GM23338 (cell line): ENCODE measurements at regions not wholly inside any gene's neighbourhood (a gene's known extent, or its start where the extent isn't known, plus 50 kb on each side); places are given as distances from the start of the nearest gene placed in this dataset.
A peak's percentile ranks its signal among the peaks of the same experiment; 100 is the strongest.

Source experiments
- ATAC-seq: fragments of 200-7000 bp; cut with Tn5 transposase; 3 replicates; pipeline ENCODE4 v1.9.1; 2020
- DNase-seq: peaks from one replicate; pipeline ENCODE4 v3.0.0-alpha.2; 2015; ENCODE audit warnings: low spot score
- H2AFZ ChIP-seq: fragments of 200-600 bp; sonication (generic); 2 replicates; pipeline ENCODE4 v1.8.0; 2016; ENCODE audit warnings: antibody characterized with exemption, mild to moderate bottlenecking, moderate library complexity
- H3F3A ChIP-seq: fragments of 200-600 bp; sonication (generic); replicated peaks from 2 replicates; pipeline ENCODE4 v1.8.0; 2017; ENCODE audit warnings: antibody characterized with exemption, mixed run types, low read depth
- H3K27ac ChIP-seq: fragments of 200-600 bp; sonication (generic); 2 replicates; pipeline ENCODE4 v1.6.1; 2016; ENCODE audit warnings: low read depth
- H3K27me3 ChIP-seq: fragments of 200-600 bp; sonication (generic); 2 replicates; pipeline ENCODE4 v1.8.0; 2016; ENCODE audit warnings: mild to moderate bottlenecking, mixed run types, moderate library complexity; ENCODE audit not compliant: insufficient read depth
- H3K36me3 ChIP-seq: fragments of 200-600 bp; sonication (generic); 2 replicates; pipeline ENCODE4 v1.8.0; 2016; ENCODE audit warnings: mild to moderate bottlenecking; ENCODE audit not compliant: insufficient read depth
- H3K4me1 ChIP-seq: fragments of 200-600 bp; sonication (generic); 2 replicates; pipeline ENCODE4 v1.8.0; 2016; ENCODE audit warnings: mild to moderate bottlenecking, moderate library complexity; ENCODE audit not compliant: insufficient read depth
- H3K4me2 ChIP-seq: fragments of 200-600 bp; sonication (generic); 2 replicates; pipeline ENCODE4 v1.7.1; 2017; ENCODE audit warnings: mixed run types
- H3K4me3 ChIP-seq: fragments of 200-600 bp; sonication (generic); 2 replicates; pipeline ENCODE4 v1.6.1; 2016; ENCODE audit warnings: mixed run types
- H3K79me2 ChIP-seq: fragments of 200-600 bp; sonication (generic); replicated peaks from 2 replicates; pipeline ENCODE4 v1.8.0; 2017; ENCODE audit warnings: mild to moderate bottlenecking; ENCODE audit not compliant: insufficient read depth
- H3K9me2 ChIP-seq: fragments of 200-600 bp; sonication (generic); 2 replicates; pipeline ENCODE4 v1.8.0; 2017; ENCODE audit not compliant: insufficient read depth
- H4K20me1 ChIP-seq: fragments of 200-600 bp; sonication (generic); replicated peaks from 2 replicates; pipeline ENCODE4 v1.8.0; 2017; ENCODE audit warnings: mild to moderate bottlenecking; ENCODE audit not compliant: insufficient read depth
- H3K27ac Mint-ChIP-seq: 2 replicates; pipeline ENCODE4 v1.8.0; 2020; ENCODE audit warnings: inconsistent platforms, mild to moderate bottlenecking, moderate library complexity, mixed read lengths
- H3K27me3 Mint-ChIP-seq: 3 replicates; pipeline ENCODE4 v1.8.0; 2022; ENCODE audit warnings: low read depth, mild to moderate bottlenecking, moderate library complexity, mixed read lengths, inconsistent platforms; ENCODE audit not compliant: insufficient read depth, poor library complexity
- H3K36me3 Mint-ChIP-seq: 3 replicates; pipeline ENCODE4 v1.8.0; 2021; ENCODE audit warnings: low read depth, mild to moderate bottlenecking, inconsistent platforms, moderate library complexity, mixed read lengths
- H3K4me1 Mint-ChIP-seq: 3 replicates; pipeline ENCODE4 v1.8.0; 2020; ENCODE audit warnings: mild to moderate bottlenecking, inconsistent platforms, mixed read lengths
- H3K4me3 Mint-ChIP-seq: 3 replicates; pipeline ENCODE4 v1.8.0; 2021; ENCODE audit warnings: moderate library complexity, mild to moderate bottlenecking, inconsistent platforms, mixed read lengths
- H3K9me3 Mint-ChIP-seq: 3 replicates; pipeline ENCODE4 v1.8.0; 2020; ENCODE audit warnings: moderate library complexity, mild to moderate bottlenecking, inconsistent platforms, mixed read lengths
- CREB1 ChIP-seq: fragments of 250-450 bp; sonication (Bioruptor Pico); IDR thresholded peaks from 2 replicates; pipeline ENCODE4 v1.5.0; 2020; ENCODE audit warnings: low read depth, mild to moderate bottlenecking, moderate library complexity
- ETS1 ChIP-seq: IDR thresholded peaks from 2 replicates; pipeline ENCODE4 v1.6.1; 2016; ENCODE audit warnings: antibody characterized with exemption
- EZH2 ChIP-seq: fragments of 200-600 bp; sonication (generic); IDR thresholded peaks from one replicate; pipeline ENCODE4 v1.8.0; 2017; ENCODE audit warnings: antibody characterized with exemption, mild to moderate bottlenecking, low read depth; ENCODE audit not compliant: unreplicated experiment
- EZH2phosphoT487 ChIP-seq: fragments of 200-600 bp; sonication (generic); IDR thresholded peaks from one replicate; pipeline ENCODE4 v1.8.1; 2018; ENCODE audit warnings: antibody characterized with exemption; ENCODE audit not compliant: unreplicated experiment
- NANOG ChIP-seq: IDR thresholded peaks from 2 replicates; pipeline ENCODE4 v1.6.1; 2016; ENCODE audit warnings: antibody characterized with exemption, borderline replicate concordance
- POLR2AphosphoS5 ChIP-seq: IDR thresholded peaks from 2 replicates; pipeline ENCODE4 v1.6.1; 2016; ENCODE audit warnings: antibody characterized with exemption, low read depth
- REST ChIP-seq: IDR thresholded peaks from one replicate; pipeline ENCODE4 v1.6.1; 2018; ENCODE audit warnings: antibody characterized with exemption; ENCODE audit not compliant: unreplicated experiment
- STAT1 ChIP-seq: IDR thresholded peaks from one replicate; pipeline ENCODE4 v1.6.1; 2016; ENCODE audit warnings: antibody characterized with exemption; ENCODE audit not compliant: unreplicated experiment
- ZNF114 ChIP-seq: fragments of 250-450 bp; sonication (Bioruptor Pico); IDR thresholded peaks from 2 replicates; pipeline ENCODE4 v1.5.0; 2020; ENCODE audit warnings: mild to moderate bottlenecking, moderate library complexity
- ZNF331 ChIP-seq: fragments of 250-450 bp; sonication (Bioruptor Pico); IDR thresholded peaks from 2 replicates; pipeline ENCODE4 v1.5.0; 2020; ENCODE audit warnings: low read depth, mild to moderate bottlenecking, moderate library complexity
- TF ChIP-seq, protein P1 (sequence below): fragments of 250-450 bp; sonication (Bioruptor Pico); IDR thresholded peaks from 2 replicates; pipeline ENCODE4 v1.5.0; 2020; ENCODE audit warnings: mild to moderate bottlenecking, moderate library complexity

GRCh38 chr2:45281311-45281710, 272.1 kb upstream of the SIX2 start:
- peaks cover 2% of the 10 kb centered on the region; the same call in 1 of the 3 replicates for H3K9me3 Mint-ChIP-seq
- H3K36me3 Mint-ChIP-seq: peaks cover 3% of the 10 kb centered on the region; the same call in 1 of the 3 replicates
- H3K27ac Mint-ChIP-seq: no peak overlapping the region
- H3K4me3 Mint-ChIP-seq: no peak overlapping the region
- Histone ChIP-seq H2AFZ (peak overlapping the region; percentile 47; the same call in 1 of the 2 replicates), H3K27me3 (no peaks in the 10 kb centered on the region), H3F3A (no peaks in the 10 kb centered on the region), H3K4me1 (no peaks in the 10 kb centered on the region), H3K4me2 (no peak overlapping the region), H3K4me3 (no peak overlapping the region), H3K79me2 (no peaks in the 10 kb centered on the region), H3K36me3 (no peaks in the 10 kb centered on the region), H3K9me2 (peaks cover 8% of the 10 kb centered on the region; the same call in 1 of the 2 replicates), H3K27ac (no peak overlapping the region), H4K20me1 (no peaks in the 10 kb centered on the region)
- H3K4me1 Mint-ChIP-seq: no peaks in the 10 kb centered on the region
- no peak for TF ChIP-seq STAT1
- no peak for TF ChIP-seq POLR2AphosphoS5
- no peak for TF ChIP-seq EZH2
- TF ChIP-seq ETS1: no peak
- TF ChIP-seq ZNF331 (CRISPR knock-in tag): no peak
- TF ChIP-seq, protein P1, sequence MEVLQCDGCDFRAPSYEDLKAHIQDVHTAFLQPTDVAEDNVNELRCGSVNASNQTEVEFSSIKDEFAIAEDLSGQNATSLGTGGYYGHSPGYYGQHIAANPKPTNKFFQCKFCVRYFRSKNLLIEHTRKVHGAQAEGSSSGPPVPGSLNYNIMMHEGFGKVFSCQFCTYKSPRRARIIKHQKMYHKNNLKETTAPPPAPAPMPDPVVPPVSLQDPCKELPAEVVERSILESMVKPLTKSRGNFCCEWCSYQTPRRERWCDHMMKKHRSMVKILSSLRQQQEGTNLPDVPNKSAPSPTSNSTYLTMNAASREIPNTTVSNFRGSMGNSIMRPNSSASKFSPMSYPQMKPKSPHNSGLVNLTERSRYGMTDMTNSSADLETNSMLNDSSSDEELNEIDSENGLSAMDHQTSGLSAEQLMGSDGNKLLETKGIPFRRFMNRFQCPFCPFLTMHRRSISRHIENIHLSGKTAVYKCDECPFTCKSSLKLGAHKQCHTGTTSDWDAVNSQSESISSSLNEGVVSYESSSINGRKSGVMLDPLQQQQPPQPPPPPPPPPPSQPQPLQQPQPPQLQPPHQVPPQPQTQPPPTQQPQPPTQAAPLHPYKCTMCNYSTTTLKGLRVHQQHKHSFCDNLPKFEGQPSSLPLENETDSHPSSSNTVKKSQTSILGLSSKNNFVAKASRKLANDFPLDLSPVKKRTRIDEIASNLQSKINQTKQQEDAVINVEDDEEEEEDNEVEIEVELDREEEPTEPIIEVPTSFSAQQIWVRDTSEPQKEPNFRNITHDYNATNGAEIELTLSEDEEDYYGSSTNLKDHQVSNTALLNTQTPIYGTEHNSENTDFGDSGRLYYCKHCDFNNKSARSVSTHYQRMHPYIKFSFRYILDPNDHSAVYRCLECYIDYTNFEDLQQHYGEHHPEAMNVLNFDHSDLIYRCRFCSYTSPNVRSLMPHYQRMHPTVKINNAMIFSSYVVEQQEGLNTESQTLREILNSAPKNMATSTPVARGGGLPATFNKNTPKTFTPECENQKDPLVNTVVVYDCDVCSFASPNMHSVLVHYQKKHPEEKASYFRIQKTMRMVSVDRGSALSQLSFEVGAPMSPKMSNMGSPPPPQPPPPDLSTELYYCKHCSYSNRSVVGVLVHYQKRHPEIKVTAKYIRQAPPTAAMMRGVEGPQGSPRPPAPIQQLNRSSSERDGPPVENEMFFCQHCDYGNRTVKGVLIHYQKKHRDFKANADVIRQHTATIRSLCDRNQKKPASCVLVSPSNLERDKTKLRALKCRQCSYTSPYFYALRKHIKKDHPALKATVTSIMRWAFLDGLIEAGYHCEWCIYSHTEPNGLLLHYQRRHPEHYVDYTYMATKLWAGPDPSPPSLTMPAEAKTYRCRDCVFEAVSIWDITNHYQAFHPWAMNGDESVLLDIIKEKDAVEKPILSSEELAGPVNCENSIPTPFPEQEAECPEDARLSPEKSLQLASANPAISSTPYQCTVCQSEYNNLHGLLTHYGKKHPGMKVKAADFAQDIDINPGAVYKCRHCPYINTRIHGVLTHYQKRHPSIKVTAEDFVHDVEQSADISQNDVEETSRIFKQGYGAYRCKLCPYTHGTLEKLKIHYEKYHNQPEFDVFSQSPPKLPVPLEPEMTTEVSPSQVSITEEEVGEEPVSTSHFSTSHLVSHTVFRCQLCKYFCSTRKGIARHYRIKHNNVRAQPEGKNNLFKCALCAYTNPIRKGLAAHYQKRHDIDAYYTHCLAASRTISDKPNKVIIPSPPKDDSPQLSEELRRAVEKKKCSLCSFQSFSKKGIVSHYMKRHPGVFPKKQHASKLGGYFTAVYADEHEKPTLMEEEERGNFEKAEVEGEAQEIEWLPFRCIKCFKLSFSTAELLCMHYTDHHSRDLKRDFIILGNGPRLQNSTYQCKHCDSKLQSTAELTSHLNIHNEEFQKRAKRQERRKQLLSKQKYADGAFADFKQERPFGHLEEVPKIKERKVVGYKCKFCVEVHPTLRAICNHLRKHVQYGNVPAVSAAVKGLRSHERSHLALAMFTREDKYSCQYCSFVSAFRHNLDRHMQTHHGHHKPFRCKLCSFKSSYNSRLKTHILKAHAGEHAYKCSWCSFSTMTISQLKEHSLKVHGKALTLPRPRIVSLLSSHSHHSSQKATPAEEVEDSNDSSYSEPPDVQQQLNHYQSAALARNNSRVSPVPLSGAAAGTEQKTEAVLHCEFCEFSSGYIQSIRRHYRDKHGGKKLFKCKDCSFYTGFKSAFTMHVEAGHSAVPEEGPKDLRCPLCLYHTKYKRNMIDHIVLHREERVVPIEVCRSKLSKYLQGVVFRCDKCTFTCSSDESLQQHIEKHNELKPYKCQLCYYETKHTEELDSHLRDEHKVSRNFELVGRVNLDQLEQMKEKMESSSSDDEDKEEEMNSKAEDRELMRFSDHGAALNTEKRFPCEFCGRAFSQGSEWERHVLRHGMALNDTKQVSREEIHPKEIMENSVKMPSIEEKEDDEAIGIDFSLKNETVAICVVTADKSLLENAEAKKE (CRISPR knock-in tag): no peak
- TF ChIP-seq REST: no peak
- no peak for TF ChIP-seq CREB1 (CRISPR knock-in tag)
- TF ChIP-seq EZH2phosphoT487: no peak
- no peak for TF ChIP-seq ZNF114 (CRISPR knock-in tag)
- TF ChIP-seq NANOG: no peak
- H3K27me3 Mint-ChIP-seq: peaks cover 8% of the 10 kb centered on the region
- DNase-seq: no peak
- ATAC-seq: no peak
